ENCODE measurements at regions not wholly inside any gene's neighbourhood (a gene's known extent, or its start where the extent isn't known, plus 50 kb on each side); places are given as distances from the start of the nearest gene placed in this dataset.

DNA sequence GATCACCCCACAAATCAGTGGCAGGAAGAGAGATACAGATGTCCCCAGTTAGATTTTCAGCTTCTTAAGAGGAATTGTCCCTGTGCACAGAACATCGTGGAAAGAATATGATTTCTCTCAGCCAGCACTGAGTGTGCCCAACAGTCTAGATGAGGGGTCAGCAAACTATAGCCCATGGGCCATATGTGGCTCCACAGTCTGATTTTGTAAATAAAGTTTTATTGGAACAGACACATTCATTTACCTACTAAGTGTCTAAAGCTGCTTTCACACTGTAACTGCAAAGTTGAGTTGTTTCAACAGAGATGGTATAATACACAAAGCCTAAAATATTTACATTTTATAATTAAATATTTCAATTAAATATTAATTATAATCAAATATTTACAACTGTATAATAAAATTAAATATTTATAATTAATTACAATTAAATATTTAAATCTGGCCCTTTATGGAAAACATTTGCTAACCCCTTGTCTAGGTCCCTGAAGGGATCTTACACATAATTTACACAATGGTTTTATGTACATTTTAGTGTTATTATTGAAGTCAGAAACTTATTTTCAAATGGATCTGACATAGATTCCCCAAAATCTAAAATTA, 407.6 kb downstream of the PTPRU start:
- Mint-ChIP-seq H3K4me1 (peaks cover 13% of the 10 kb centered on the region), H3K27ac (no peak overlapping the region), H3K27me3 (ENCODE audit: insufficient read depth) (peaks cover 43% of the 10 kb centered on the region), H3K36me3 (ENCODE audit: low read depth) (no peaks in the 10 kb centered on the region), H3K9me3 (no peaks in the 10 kb centered on the region), H3K4me3 (no peak overlapping the region)
- Histone ChIP-seq H3K27ac (ENCODE audit: low read depth, low read length) (no peak overlapping the region), H3K4me3 (ENCODE audit: low read length) (no peak overlapping the region), H3K9me3 (ENCODE audit: control insufficient read depth, low read length) (no peaks in the 10 kb centered on the region), H3K4me1 (ENCODE audit: control insufficient read depth, insufficient read depth, low read length) (no peaks in the 10 kb centered on the region), H3K9ac (ENCODE audit: extremely low read depth, low read length, poor library complexity, severe bottlenecking) (no peak overlapping the region), H3K36me3 (ENCODE audit: control insufficient read depth, insufficient read depth, low read length) (no peaks in the 10 kb centered on the region), H3K27me3 (ENCODE audit: control insufficient read depth, insufficient read depth, low read length, poor library complexity, severe bottlenecking) (no peaks in the 10 kb centered on the region)
- TF ChIP-seq, protein P1, sequence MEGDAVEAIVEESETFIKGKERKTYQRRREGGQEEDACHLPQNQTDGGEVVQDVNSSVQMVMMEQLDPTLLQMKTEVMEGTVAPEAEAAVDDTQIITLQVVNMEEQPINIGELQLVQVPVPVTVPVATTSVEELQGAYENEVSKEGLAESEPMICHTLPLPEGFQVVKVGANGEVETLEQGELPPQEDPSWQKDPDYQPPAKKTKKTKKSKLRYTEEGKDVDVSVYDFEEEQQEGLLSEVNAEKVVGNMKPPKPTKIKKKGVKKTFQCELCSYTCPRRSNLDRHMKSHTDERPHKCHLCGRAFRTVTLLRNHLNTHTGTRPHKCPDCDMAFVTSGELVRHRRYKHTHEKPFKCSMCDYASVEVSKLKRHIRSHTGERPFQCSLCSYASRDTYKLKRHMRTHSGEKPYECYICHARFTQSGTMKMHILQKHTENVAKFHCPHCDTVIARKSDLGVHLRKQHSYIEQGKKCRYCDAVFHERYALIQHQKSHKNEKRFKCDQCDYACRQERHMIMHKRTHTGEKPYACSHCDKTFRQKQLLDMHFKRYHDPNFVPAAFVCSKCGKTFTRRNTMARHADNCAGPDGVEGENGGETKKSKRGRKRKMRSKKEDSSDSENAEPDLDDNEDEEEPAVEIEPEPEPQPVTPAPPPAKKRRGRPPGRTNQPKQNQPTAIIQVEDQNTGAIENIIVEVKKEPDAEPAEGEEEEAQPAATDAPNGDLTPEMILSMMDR (conservative IDR thresholded peaks at IDR 0.05) = no peak
- 80 to 98% methylated on average over 1 of the region's 1 CpG for whole genome bisulfite sequencing, 2 experiments (ENCODE audit: insufficient coverage in 1 of 2, insufficient read length in 1 of 2)
- peak; percentile 5 for DNase-seq

DNA sequence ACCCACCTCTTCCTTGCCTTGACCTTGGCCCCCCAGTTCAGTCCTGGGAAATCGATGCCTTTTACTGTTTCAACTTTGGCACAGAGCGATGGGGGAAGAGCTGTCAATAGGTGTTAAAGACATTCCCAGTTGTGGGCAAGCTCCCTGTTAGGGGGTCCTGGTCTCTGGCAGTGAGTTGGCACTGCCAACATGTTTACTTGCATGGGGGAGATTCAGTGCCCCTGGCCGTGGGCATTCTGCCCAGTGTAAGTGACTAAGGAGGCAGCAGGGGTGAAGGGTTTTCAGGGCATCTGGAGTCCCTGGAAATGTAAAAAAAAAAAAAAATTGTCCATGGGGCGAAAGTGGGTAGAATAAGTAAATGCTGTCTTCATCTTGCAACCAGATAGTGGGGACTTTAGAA, 407.0 kb downstream of the PTPRU start:
- no peaks in the 10 kb centered on the region for H3K9me3 ChIP-seq (ENCODE audit: control insufficient read depth, low read length)
- H3K36me3 ChIP-seq (ENCODE audit: control insufficient read depth, insufficient read depth, low read length) = no peaks in the 10 kb centered on the region
- Mint-ChIP-seq H3K9me3 (no peaks in the 10 kb centered on the region), H3K36me3 (ENCODE audit: low read depth) (no peaks in the 10 kb centered on the region), H3K27ac (no peak overlapping the region), H3K4me3 (no peak overlapping the region), H3K27me3 (ENCODE audit: insufficient read depth) (peaks cover 40% of the 10 kb centered on the region), H3K4me1 (peaks cover 13% of the 10 kb centered on the region)
- peak; percentile 22 for DNase-seq
- WGBS, 2 experiments (ENCODE audit: insufficient coverage in 1 of 2, insufficient read length in 1 of 2) = 93 to 100% methylated on average over 2 to 4 of the region's 4 CpGs
- no peak overlapping the region for H3K9ac ChIP-seq (ENCODE audit: extremely low read depth, low read length, poor library complexity, severe bottlenecking)
- H3K27ac ChIP-seq (ENCODE audit: low read depth, low read length) = no peak overlapping the region
- H3K27me3 ChIP-seq (ENCODE audit: control insufficient read depth, insufficient read depth, low read length, poor library complexity, severe bottlenecking) = no peaks in the 10 kb centered on the region
- no peak overlapping the region for H3K4me3 ChIP-seq (ENCODE audit: low read length)
- H3K4me1 ChIP-seq (ENCODE audit: control insufficient read depth, insufficient read depth, low read length) = no peaks in the 10 kb centered on the region
- TF ChIP-seq, protein P1 (conservative IDR thresholded peaks at IDR 0.05) = no peak

DNA sequence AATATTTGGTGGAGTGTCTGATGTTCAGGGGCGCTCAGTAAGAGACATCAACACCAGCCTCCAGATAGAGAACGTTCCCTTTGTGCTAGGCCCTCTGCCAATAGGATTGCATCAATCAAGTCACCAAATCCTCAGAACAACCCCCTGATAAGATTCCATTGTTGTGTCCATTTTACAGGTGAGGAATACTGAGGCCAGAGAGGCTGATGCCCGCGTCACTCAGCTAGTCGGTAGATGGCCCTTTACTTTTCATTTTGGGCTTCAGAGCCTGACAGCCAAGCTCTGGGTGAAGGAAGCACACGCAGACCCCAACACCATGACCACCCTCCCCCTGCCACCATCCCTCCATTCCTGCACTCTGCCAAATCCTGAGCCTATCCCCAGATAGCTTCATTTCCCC, 406.2 kb downstream of the PTPRU start:
- H3K9me3 ChIP-seq (ENCODE audit: control insufficient read depth, low read length) = no peaks in the 10 kb centered on the region
- H3K4me3 ChIP-seq (ENCODE audit: low read length) = no peak overlapping the region
- peak; percentile 23 for DNase-seq
- H3K9me3 Mint-ChIP-seq = no peaks in the 10 kb centered on the region
- H3K27me3 ChIP-seq (ENCODE audit: control insufficient read depth, insufficient read depth, low read length, poor library complexity, severe bottlenecking) = no peaks in the 10 kb centered on the region
- H3K9ac ChIP-seq (ENCODE audit: extremely low read depth, low read length, poor library complexity, severe bottlenecking) = no peak overlapping the region
- H3K27me3 Mint-ChIP-seq (ENCODE audit: insufficient read depth) = peaks cover 32% of the 10 kb centered on the region
- no peak overlapping the region for H3K27ac ChIP-seq (ENCODE audit: low read depth, low read length)
- 94% methylated on average over 4 to 6 of the region's 6 CpGs for WGBS, 2 experiments (ENCODE audit: insufficient coverage in 1 of 2, insufficient read length in 1 of 2)
- H3K4me1 Mint-ChIP-seq = peaks cover 13% of the 10 kb centered on the region
- no peaks in the 10 kb centered on the region for H3K4me1 ChIP-seq (ENCODE audit: control insufficient read depth, insufficient read depth, low read length)
- TF ChIP-seq, protein P1 (conservative IDR thresholded peaks at IDR 0.05) = no peak
- no peaks in the 10 kb centered on the region for H3K36me3 ChIP-seq (ENCODE audit: control insufficient read depth, insufficient read depth, low read length)
- no peaks in the 10 kb centered on the region for H3K36me3 Mint-ChIP-seq (ENCODE audit: low read depth)
- no peak overlapping the region for H3K27ac Mint-ChIP-seq
- no peak overlapping the region for H3K4me3 Mint-ChIP-seq

All from endodermal cell (in vitro differentiated cells).